ENCODE measurements at regions not wholly inside any gene's neighbourhood (a gene's known extent, or its start where the extent isn't known, plus 50 kb on each side); places are given as distances from the start of the nearest gene placed in this dataset.
"Not testable (repeated sequence)": the region's sequence is repeated elsewhere in the genome, so short reads cannot be mapped to it uniquely, and the experiment has no call there.

DNA sequence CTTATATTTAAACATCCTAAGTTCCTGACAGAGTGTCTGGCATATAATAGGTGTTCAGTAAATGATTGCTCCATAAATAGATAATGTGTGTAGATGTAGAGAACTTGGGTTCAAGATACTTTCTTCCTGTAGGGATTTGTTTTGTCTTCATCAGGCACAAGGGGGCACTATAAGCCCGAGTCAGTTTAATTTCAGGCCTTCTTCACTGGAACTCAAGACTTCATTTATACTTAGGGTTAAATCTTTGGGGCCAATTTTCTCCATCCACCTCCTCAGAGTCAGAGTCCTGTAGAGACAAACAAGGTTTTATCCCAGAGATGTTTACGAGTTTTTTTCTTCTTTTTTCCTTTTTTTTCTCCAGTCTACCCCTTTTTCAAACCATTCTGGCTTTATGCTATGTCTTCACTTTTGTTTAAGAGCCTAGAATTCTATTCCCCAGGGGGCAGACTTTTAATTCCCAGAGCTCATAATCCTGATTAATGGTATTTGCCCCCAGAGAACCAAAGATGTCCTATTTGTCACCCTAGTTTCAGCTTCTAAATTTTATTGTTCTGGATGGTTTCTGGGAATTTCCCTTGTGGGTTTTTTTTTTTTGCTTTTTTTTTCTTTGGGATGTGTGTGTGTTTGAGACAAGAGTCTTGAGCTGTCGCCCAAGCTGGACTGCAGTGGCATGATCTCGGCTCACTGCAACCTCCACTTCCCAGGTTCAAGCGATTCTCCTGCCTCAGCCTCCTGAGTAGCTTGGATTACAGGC is 88.4 kb downstream of the HFE start:
- peak; percentile 49 for DNase-seq

DNA sequence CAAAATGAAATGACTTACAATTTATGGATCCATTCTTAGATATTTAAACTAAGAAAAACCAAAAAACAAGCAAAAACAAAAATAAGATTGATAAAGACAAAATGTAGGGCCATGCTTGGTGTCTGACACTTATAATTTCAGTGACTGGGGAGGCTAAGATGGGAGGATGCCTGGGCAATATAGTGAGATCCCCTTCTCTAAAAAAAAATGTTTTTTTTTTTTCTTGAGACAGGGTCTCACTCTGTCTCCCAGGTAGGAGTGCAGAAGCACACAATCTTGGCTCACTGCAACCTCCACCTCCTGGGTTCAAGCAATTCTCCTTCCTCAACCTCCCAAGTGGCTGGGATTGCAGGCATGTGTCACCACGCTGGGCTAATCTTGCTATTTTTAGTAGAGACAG is 92.4 kb downstream of the HFE start:
- DNase-seq = no peak

DNA sequence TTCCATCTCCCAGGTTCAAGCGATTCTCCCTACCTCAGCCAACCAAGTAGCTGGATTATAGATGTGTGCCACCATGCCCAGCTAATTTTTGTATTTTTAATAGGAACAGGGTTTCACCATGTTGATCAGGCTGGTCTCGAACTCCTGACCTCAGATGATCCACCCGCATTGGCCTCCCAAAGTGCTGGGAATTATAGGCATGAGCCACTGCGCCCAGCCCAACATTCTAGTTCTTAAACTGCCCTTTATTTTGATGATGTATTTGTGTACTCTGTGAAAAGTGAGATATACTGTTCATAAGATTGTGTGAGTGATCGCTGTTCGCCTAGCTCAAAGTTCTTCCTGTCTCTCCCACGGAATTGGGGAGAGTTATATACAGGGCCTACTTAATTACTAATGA is 93.1 kb downstream of the HFE start:
- DNase-seq = no peak

DNA sequence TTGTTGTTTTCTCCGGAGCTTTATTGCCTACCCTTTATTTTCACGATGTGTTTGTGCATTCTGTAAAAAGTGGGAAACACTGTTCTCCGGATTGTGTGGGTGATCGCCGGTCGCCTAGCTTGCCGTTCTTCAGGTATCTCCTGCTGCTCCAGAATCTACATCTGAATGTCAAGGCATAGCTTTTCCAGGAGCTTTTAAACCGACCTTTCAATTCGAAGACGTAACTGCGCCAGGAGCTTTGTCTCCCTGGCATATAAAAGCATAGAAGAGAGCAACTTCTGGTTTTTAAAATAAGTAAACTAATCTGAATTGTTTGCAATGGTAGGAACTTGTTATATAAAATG is 96.0 kb downstream of the HFE start:
- no peak for DNase-seq

DNA sequence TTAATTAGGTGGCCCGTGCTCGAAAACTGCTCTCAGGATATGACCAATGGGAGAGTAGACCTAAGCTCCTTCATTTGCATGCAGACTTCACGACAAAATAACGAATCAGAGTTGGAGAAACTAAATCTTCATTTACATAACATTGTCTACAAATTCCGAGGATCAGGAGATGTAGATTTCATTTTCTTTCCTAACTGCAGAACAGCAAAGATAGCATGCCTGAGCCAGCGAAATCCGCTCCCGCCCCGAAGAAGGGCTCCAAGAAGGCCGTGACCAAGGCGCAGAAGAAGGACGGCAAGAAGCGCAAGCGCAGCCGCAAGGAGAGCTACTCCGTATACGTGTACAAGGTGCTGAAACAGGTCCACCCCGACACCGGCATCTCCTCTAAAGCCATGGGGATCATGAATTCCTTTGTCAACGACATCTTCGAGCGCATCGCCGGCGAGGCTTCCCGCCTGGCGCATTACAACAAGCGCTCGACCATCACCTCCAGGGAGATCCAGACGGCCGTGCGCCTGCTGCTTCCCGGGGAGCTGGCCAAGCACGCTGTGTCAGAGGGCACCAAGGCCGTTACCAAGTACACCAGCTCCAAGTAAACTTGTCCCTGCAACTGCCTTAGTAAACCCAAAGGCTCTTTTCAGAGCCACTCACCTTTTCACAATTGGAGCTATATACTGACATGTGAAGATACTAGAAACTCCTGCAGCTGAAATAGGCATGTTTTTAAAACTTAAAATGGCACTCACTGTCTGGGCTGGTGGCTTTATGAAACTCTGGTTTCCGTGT is 96.5 kb downstream of the HFE start:
- DNase-seq = peak; percentile 95

DNA sequence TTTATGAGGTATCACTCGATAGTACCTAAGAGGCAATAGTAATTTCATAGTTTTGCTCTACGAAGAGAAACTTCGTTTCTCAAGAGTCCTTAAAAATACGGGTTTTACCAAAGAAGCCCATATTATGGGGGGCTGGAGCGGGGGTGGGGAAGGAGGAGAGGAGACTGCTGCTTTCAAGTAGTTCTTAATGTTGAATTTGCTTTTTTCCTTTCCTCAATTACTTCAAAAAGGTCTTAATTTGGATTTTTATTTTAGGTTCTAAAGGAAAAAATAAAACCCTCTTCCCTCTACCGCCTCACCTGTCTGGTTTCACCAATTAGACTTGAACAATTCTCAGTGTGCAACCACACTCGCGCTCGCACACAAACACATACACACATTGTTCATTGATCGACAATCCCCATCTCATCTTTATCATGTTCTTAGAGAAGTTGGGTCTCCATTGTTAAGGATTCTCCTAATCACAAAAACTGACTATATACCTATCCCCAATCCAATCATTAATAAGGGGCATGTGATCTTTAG is 97.2 kb downstream of the HFE start:
- DNase-seq = no peak

DNA sequence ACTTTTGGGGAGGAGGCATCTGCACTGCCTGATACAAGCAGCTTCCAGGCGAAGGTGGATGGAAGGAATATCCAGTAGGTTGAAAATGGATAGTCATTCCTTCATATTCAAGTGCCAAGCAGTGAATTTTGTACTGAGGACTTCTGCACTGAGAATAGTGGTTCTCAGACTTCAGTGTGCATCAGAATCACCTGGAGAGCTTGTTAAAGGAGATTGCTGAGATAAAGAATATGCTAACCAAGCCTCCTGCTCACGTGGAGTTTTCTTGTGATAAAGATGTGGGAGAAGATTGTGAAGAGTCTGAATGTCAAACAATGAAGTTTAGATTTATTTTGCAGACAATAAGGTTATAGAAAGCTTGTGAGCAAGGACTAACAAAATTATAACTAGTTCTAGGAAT is 97.8 kb downstream of the HFE start:
- DNase-seq = no peak

DNA sequence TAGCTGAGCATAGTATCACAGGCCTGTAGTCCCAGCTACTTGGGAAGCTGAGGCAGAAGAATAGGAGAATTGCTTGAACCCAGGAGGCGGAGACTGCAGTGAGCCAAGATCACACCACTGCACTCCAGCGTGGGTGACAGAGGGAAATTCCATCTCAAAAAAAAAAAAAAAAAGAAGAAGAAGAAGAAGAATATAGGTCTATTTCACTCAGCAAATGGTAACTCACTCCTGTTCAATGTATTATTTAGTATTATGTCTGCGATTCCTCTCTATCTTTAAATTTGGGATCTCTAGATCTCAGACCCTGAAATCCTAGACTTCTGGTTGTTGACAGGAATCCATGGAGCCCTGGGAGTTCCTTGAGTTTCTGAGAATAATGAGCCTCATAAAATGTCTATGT is 98.6 kb downstream of the HFE start:
- no peak for DNase-seq

DNA sequence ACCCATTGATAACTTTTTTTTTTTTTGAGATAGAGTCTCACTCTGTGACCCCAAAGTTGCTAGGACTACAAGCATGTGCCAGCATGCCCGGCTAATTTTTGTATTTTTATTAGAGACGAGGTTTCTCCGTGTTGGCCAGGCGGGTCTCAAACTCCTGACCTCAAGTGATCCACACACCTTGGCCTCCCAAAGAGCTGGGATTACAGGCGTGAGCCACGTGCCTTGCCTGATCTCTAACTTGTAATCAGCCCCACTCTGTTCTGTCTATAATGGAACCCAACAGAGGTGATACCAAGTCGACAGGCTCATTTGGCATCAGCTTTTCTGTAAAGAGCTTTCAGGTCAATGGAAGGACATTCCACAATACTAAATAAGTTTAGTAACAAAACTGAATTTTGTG is 99.4 kb downstream of the HFE start:
- DNase-seq = no peak

DNA sequence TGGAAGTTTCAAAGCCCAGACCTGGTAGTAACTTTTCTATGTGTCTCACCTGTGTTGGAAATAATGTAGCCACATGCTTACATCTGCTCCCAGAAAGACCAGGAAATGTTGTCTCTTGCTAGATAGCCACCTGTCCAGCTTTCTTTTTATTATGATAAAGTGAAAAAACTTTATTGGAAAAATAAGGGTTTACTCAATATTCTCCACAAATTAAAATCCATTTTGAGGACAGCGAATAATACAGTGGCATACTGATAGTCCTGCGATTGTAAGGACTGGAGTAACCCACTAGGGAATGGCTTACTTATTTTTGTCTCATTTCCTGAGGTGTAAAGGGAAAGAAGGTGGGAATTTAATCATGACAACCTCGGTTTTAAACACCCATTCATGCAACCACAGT is 100.1 kb downstream of the HFE start:
- no peak for DNase-seq

DNA sequence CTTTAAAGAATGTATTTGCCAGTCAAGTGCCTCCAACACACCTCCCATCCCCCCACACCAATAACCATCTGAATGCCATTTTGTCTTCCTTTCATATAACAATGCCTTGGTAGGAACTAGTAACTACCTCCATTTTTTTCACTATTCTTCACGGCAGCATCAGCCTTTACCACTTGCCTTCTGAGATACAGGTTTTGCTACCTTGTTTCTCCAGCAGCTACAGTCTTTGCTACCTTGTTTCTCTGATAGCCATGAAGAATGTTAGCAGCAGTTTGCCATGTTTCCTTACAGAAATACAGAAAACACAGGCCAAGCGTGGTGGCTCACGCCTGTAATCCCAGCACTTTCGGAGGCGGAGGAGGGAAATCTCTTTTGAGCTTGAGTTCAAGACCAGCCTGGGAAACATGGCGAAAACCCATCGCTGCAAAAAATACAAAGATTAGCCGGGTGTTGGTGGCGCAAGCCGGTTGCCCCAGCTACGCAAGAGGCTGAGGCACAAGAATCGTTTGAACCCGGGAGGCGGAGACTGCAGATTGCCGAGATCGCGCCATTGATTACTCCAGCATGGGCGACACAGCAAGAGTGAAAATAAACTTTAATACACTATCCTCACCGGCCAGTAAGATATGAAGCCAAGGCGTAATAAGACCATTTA is 100.9 kb downstream of the HFE start:
- DNase-seq = peak; percentile 64

DNA sequence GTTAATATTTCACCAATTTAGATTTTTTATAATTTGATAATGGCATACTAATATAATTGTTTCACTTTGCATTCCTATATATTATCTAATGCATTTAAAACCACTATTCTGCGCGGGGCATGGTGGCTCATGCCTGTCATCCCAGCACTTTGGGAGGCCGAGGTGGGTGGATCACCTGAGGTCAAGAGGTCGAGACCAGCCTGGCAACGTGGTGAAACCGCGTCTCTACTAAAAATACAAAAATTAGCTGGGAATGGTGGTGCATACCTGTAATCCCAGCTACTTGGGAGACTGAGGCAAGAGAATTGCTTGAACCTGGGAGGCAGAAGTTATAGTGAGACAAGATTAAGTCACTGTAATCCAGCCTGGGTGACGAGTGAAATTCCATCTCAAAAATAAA is 104.3 kb downstream of the HFE start:
- not testable (repeated sequence) for DNase-seq

DNA sequence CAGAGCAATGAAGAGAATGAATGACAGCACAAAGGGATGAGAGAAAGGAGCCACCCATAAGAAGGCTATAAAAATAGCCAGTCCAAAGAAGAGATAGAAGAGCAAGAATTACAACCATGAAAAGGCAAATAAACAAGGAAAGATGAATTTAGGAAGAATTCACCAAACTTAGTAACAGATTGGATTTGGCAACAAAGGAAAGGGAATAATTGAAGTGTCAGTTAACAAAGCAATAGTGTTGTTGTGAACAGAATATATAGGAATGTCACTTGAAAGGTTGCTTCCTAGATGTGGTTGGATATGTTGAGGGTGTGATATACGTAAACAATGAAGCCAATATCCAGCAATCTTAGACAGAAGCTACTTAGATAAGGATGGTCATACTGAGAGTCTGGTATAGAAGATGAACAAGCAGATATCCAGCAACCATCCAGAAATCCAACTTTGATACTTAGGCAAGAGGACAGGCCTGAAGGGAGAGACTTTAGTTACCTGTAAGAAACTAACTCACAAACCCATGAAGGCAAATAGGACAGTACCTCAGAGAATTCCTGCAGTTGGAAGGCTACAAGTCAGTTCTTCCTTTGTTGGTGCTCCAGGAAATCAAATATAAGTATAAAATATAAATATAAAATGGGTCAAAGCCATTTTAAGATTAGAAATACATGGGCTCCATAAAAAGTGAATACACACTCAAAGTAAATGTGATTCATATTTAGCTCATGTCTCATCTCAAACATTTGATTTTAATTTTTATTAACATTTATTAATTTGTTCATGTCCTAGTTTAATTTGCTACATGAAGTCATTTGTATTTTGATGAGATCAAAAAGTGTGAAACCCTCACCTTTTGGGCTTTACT is 106.5 kb downstream of the HFE start:
- DNase-seq = no peak

DNA sequence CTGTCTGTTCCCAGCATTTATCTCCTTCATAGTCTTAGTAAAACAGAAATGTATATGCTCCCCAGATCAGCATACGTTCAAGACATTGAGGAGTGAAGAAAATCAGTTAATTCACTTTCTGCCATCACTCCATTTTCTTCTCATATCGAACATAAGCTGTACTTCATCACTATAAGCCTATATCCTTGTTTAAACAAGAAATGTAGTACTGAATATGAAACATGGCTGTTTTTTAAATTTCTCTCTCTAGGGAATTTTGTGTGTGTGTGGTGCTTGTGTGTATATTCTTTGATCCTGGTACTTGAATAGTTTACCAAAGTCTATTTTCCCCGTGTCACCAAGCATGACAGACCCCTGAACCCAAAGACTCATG is 107.1 kb downstream of the HFE start:
- no peak for DNase-seq

DNA sequence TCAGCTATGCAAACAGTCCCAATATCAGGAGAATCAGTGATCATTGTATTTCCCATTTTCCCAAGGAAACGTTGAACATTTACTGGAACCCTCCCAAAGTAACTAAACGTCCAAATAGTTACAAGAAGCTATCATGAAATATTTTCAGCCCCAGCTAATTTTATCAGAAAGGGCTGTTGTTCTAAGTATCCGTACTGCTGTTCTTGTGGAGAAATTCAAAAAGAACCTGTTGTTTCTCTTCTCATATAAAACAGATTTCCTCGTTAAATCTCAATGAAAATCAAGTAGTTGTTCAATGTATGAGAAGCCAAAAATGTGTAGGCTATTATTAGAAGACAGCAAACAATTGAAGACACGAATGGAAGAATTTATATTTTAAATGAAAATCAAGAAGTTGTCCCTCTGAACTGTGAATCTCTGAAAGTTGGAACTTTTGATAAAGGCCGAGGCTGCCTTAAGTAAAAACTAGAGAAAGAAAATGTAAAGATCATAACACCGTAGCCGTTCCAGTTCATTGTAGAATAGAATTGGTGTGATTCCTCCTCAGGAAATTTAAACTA is 107.7 kb downstream of the HFE start:
- no peak for DNase-seq

DNA sequence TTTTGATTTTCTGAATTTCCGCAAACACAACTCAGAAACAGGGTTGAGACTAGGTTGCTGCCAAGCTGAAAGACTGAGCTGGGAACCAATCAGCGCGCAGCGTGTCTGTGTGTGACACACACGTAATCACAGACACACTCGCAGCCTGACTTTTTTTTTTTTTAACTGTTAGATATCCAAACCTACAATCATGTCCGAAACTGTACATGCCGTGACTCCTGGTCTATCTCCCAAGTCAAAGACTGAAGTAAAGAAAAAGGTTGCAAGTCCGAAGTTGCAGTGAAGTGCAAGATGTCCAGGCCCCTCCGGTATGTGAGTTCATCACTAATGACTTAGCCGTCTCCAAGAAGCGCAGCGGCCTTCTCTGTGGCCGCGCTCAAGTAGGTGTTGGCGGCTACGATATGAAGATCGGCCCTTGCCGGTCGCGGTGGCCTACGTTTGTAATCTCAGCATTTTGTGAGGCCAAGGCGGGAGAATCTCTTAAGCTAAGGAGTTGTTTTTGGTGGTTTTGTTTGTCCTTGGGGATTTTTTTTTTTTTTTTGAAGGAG is 108.2 kb downstream of the HFE start:
- no peak for DNase-seq

DNA sequence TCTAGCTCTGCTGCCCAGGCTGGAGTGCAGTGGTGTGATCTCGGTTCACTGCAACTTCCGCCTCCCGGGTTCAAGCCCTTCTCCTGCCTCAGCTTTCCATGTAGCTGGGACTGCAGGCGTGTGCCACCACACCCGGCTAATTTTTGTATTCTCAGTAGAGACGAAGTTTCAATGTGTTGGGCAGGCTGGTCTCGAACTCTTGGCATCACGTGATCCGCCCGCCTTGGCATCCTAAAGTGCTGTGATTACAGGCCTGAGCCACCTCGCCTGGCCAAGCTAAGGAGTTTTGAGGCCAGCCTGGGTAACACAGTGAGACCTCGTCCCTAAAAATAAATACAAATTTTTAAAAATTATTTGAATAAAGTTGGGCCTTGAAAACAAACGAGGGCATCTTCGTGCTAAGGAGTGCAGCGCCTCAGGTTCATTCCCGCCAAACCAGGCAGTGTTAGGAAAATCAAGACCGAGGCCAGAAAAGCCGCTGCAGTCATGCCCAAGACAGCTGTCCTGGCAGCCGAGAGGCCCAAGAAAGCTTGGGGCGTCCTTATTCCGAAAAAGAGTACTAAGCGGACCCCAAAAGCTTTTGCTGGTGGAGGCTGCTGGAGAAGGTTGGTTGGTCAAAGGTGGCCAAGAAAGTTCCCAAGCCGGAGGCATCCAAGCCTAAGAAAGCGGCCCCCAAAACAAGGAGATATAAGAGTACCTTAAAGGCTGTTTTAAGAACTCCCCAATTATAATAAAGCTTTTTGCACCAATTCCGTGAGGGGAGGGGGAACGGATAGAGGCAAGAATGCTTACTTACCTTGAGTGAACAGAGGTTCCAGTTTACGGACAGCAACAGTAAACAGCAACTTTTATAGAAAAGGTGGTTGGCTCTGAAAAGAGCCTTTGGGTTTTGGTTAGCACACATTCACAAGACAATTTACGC is 109.0 kb downstream of the HFE start:
- DNase-seq = no peak

DNA sequence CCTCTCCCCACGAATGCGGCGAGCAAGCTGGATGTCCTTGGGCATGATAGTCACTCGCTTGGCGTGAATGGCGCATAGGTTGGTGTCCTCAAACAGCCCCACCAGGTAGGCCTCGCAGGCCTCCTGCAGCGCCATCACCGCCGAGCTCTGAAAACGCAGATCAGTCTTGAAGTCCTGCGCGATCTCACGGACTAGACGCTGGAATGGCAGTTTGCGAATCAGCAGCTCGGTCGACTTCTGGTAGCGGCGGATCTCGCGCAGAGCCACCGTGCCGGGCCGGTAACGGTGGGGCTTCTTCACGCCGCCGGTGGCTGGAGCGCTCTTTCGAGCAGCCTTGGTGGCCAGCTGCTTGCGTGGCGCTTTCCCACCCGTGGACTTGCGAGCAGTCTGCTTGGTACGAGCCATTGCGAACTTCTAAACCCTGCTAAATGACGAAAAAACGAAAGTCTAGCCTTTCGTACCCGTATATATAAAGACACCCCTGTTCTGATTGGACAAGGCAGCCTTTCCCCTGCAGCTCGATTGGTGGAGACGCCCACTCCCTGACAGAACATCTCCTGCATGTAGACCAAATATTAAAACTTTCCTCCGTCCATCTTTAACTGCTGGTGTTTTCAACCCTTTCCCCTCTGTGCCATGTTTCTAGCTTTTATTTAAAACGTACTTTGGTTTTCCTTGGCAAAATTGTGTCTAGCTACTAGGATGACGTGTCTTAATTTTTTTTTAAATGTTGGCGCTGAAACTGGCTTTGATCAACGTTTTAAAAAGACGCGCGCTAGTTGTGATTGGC is 109.8 kb downstream of the HFE start:
- peak; percentile 95 for DNase-seq

DNA sequence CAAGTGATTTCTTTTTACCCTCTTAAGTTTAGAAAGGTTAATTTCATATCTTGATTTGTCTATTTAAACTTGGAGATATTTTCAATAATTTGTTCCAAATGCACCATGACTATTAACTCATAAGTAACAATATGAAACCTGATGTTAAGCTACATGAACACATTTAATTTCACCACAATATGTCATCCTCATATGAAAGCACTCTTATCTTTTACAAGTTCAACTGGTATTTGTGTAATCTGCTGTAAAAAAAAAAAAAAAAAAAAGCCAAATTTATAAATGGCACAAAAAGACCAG is 110.4 kb downstream of the HFE start:
- DNase-seq = no peak

DNA sequence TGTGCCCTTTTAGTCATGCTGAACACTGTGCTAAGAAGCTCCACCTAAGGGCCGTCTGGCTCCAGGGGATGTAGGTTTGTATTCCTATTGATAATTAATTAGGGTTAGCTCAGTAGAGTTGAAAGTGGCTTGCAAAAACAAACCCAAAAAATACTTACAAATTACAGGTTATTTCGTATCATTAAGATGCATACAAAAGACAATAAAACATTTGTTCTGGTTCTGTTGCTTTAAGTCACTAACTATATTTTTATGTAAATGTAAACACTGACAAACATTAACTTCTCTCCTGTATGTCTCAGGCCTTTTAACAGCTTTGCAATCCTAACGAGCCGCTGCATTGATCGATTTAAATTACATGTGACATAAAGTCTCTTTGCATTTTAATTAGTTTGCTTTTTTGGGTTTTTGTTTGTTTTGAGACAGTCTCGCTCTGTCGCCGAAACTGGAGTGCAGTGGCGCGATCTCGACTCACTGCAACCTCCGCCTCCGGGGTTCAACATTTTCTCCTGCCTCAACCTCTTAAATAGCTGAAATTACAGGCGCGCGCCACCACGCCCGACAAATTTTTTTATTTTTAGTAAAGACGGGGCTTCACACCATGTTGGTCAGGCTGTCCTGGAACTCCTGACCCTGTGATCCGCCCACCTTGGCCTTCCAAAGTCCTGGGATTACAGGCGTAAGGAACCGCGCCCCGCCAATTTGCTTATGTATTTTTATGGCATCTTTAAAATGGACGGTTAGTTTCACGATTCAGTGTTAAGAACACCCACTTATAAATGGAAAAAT is 110.9 kb downstream of the HFE start:
- DNase-seq = peak; percentile 59
